Ectodermal cell (in vitro differentiated cells): ENCODE measurements at regions not wholly inside any gene's neighbourhood (a gene's known extent, or its start where the extent isn't known, plus 50 kb on each side); places are given as distances from the start of the nearest gene placed in this dataset.

ENCODE experiments used
- H3K27ac ChIP-seq: 2 replicates; pipeline ENCODE4 v1.7.0; 2013; ENCODE audit warnings: mild to moderate bottlenecking, low read depth, low read length; ENCODE audit not compliant: insufficient read depth, poor library complexity, severe bottlenecking
- H3K27me3 ChIP-seq: 2 replicates; pipeline ENCODE4 v1.7.0; 2013; ENCODE audit warnings: mild to moderate bottlenecking, low read length; ENCODE audit not compliant: insufficient read depth, control insufficient read depth, poor library complexity, severe bottlenecking
- H3K36me3 ChIP-seq: one replicate; pipeline ENCODE4 v1.7.0; 2013; ENCODE audit warnings: low read length; ENCODE audit not compliant: control insufficient read depth, insufficient read depth
- H3K4me1 ChIP-seq: one replicate; pipeline ENCODE4 v1.7.0; 2013; ENCODE audit warnings: low read length; ENCODE audit not compliant: control insufficient read depth, insufficient read depth
- H3K4me3 ChIP-seq: 2 replicates; pipeline ENCODE4 v1.7.0; 2013; ENCODE audit warnings: low read depth, low read length, control low read depth; ENCODE audit not compliant: insufficient read depth
- H3K9me3 ChIP-seq: 2 replicates; pipeline ENCODE4 v1.7.0; 2013; ENCODE audit warnings: mild to moderate bottlenecking, low read length, moderate library complexity; ENCODE audit not compliant: control insufficient read depth
- WGBS, 2 experiments: methylation state at CpG; one replicate each; pipeline ENCODE4 v1.1.7; 2013; ENCODE audit warnings: missing lambda C conversion rate in 2 of 2; 5-methylcytosine and 5-hydroxymethylcytosine counted together

GRCh38 chr21:30104241-30104640 is 62.4 kb downstream of the CLDN17 start:
- 90 to 93% methylated on average over 2 of the region's 2 CpGs for WGBS, 2 experiments
- Histone ChIP-seq H3K36me3 (no peaks in the 10 kb centered on the region), H3K9me3 (no peaks in the 10 kb centered on the region), H3K4me3 (no peak overlapping the region), H3K27ac (no peak overlapping the region), H3K27me3 (no peaks in the 10 kb centered on the region), H3K4me1 (no peaks in the 10 kb centered on the region)

DNA sequence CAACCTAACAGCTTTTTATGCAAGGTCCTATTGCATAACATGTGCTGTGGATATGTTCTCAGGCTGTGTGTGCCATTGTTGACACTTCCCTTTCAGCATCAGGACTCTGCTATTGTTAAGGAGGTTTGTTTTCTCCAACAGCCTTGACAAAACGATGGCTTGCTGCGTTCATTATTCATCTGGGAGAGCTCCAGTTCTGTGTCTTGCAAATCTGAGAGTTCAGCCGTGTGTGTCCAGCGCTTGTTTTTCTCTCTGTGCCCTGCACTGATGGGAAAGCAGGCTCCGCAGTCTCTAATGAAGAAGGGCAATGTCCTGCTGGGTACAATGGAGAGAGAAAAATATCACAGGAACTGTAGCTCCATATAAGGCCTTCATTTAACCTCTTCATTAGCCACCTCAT is 63.7 kb downstream of the CLDN17 start:
- H3K36me3 ChIP-seq, result no peaks in the 10 kb centered on the region
- no peaks in the 10 kb centered on the region for H3K4me1 ChIP-seq
- 42 to 48% methylated on average over 5 of the region's 5 CpGs for WGBS, 2 experiments
- no peaks in the 10 kb centered on the region for H3K9me3 ChIP-seq
- H3K27me3 ChIP-seq, result no peaks in the 10 kb centered on the region
- no peak overlapping the region for H3K4me3 ChIP-seq
- no peak overlapping the region for H3K27ac ChIP-seq

DNA sequence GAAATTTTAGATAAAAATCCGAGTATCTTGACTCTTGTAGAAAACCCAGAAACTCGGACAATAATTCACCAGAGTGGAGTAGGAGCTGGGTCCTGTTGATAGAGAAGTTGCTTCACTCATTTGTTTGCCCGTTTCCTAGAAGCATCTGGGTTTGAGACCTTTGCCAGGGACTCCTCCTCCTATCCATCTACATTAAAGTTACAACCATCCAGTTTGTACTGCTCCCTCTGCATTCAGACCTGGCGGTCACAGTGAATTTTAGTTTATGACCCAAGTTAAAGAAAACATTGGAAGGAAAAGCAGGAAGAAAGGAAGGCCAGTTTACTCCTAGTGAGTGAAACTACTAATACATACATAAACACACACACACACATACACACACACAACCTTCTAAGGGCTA is 64.6 kb downstream of the CLDN17 start:
- H3K9me3 ChIP-seq, result no peaks in the 10 kb centered on the region
- H3K4me3 ChIP-seq, result no peak overlapping the region
- no peaks in the 10 kb centered on the region for H3K4me1 ChIP-seq
- WGBS, 2 experiments, result 91 to 97% methylated on average over 3 to 4 of the region's 4 CpGs
- H3K27ac ChIP-seq, result no peak overlapping the region
- no peaks in the 10 kb centered on the region for H3K36me3 ChIP-seq
- no peaks in the 10 kb centered on the region for H3K27me3 ChIP-seq

DNA sequence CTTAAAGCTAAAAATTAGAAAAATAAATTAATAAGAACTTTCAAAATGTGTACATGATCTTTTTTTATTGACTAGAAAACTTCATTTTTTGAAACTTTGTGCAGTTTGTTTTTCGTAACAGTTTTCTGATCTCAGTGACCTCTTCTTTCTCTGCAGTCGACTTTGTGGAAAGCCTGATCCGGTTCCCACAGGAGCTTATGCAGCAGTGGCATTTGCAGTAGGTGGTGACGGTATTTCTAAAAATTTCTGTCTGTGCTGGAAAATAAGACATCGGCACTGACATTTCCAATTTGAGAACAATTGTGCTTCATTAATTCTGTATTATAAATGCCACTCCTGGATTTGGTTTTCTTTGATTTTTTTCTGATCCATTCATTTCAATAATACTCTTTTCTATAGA is 68.8 kb downstream of the CLDN17 start:
- 91 to 92% methylated on average over 4 to 5 of the region's 5 CpGs for WGBS, 2 experiments
- no peak overlapping the region for H3K27ac ChIP-seq
- H3K4me3 ChIP-seq, result no peak overlapping the region
- no peaks in the 10 kb centered on the region for H3K4me1 ChIP-seq
- no peaks in the 10 kb centered on the region for H3K36me3 ChIP-seq
- no peaks in the 10 kb centered on the region for H3K9me3 ChIP-seq
- no peaks in the 10 kb centered on the region for H3K27me3 ChIP-seq

GRCh38 chr21:30083225-30083945 is 83.2 kb downstream of the CLDN17 start:
- 42 to 52% methylated on average over 4 of the region's 4 CpGs for WGBS, 2 experiments
- H3K27ac ChIP-seq, result peak overlapping the region; percentile 29
- H3K36me3 ChIP-seq, result no peaks in the 10 kb centered on the region
- H3K4me3 ChIP-seq, result no peak overlapping the region
- no peaks in the 10 kb centered on the region for H3K9me3 ChIP-seq
- peaks cover 7% of the 10 kb centered on the region for H3K4me1 ChIP-seq
- H3K27me3 ChIP-seq, result no peaks in the 10 kb centered on the region

DNA sequence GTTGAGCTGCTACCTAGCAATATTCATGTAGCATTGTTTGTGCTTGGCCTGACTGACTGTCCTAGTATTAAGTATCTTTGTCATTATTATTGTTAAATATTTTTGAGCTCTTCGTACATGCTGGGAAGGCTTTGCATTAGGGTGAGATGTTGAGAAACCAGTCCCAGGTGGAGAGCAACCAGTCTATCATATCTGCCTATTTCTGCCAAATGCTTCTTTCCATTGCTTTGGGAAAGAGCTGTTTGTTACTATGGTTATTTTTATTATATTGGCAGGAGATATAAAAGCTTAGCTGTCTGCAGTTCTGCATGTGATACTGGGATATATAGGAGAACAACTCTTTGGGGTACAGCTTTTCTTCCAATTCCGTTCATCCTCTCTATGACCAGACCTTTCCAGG is 85.1 kb downstream of the CLDN17 start:
- 96 to 100% methylated on average over 2 of the region's 2 CpGs for WGBS, 2 experiments
- peaks cover 7% of the 10 kb centered on the region for H3K4me1 ChIP-seq
- no peak overlapping the region for H3K27ac ChIP-seq
- H3K36me3 ChIP-seq, result no peaks in the 10 kb centered on the region
- no peaks in the 10 kb centered on the region for H3K9me3 ChIP-seq
- no peaks in the 10 kb centered on the region for H3K27me3 ChIP-seq
- no peak overlapping the region for H3K4me3 ChIP-seq

GRCh38 chr21:30072496-30072895 is 94.1 kb downstream of the CLDN17 start:
- WGBS, 2 experiments, result 24 to 32% methylated on average over 4 of the region's 4 CpGs
- no peaks in the 10 kb centered on the region for H3K4me1 ChIP-seq
- H3K9me3 ChIP-seq, result no peaks in the 10 kb centered on the region
- H3K4me3 ChIP-seq, result no peak overlapping the region
- no peak overlapping the region for H3K27ac ChIP-seq
- H3K27me3 ChIP-seq, result no peaks in the 10 kb centered on the region
- no peaks in the 10 kb centered on the region for H3K36me3 ChIP-seq

DNA sequence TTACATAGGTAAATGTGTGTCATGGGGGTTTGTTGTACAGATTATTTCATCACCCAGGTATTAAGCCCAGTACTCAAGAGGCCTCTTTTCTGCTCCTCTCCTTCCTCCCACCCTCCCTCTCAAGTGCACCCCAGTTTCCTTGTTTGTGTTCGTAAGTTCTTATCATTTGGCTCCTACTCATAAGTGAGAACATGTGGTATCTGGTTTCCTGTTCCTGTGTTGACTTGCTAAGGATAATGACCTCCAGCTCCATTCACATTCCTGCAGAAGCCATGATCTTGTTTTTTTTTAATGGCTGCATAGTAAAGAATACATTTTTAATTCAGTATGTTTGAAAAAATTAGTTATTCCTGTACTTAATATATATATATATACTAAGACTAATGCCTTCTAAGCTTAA is 107.7 kb downstream of the CLDN17 start:
- WGBS, 2 experiments, result 100% methylated on average over 1 of the region's 1 CpG; no CpG with 5 or more reads in 1 of the 2 experiments
- H3K9me3 ChIP-seq, result no peaks in the 10 kb centered on the region

DNA sequence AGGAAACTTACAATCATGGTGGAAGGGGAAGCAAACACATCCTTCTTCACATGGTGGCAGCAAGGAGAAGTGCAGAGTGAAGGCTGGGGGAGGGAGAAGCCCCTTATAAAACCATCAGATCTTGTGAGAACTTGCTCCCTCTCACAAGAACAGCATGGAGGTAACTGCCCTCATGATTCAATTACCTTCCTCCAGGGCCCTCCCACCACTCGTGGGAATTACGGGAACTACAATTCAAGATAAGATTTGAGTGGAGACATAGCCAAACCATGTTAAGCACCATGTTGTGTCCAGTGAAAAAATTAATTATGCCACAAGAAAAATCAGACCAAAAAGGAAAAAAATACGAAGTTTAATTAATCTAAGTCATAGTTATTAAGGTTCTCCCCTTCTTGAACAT is 109.5 kb downstream of the CLDN17 start:
- WGBS, 2 experiments, result 93 to 97% methylated on average over 2 of the region's 3 CpGs
- Histone ChIP-seq H3K4me1 (no peaks in the 10 kb centered on the region), H3K27ac (no peak overlapping the region), H3K9me3 (no peaks in the 10 kb centered on the region), H3K4me3 (no peak overlapping the region), H3K27me3 (no peaks in the 10 kb centered on the region), H3K36me3 (no peaks in the 10 kb centered on the region)

More for the DNA sequence above, 107.7 kb downstream of the CLDN17 start:
- Histone ChIP-seq H3K4me3 (no peak overlapping the region), H3K36me3 (no peaks in the 10 kb centered on the region), H3K27ac (no peak overlapping the region), H3K4me1 (no peaks in the 10 kb centered on the region), H3K27me3 (no peaks in the 10 kb centered on the region)

DNA sequence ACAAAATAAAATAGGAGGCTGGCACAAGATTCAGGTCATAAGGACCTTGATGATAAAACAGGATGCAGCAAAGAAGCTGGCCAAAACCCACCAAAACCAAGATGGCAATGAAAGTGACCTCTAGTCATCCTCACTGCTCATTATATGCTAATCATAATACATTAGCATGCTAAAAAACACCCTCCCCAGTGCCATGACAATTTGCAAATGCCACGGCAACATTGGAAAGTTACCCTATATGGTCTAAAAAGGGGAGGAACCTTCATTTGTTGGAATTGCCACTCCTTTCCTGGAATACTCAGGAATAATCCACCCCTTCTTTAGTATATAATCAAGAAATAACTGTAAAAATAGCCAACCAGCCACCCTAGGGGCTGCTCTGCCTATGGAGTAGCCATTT is 108.8 kb upstream of the GRIK1 start:
- H3K36me3 ChIP-seq, result no peaks in the 10 kb centered on the region
- no peaks in the 10 kb centered on the region for H3K27me3 ChIP-seq
- no peaks in the 10 kb centered on the region for H3K4me1 ChIP-seq
- 90 to 100% methylated on average over 1 of the region's 1 CpG for WGBS, 2 experiments
- no peak overlapping the region for H3K4me3 ChIP-seq
- H3K9me3 ChIP-seq, result no peaks in the 10 kb centered on the region
- no peak overlapping the region for H3K27ac ChIP-seq
